IMR-90 (cell line): ENCODE measurements at regions not wholly inside any gene's neighbourhood (a gene's known extent, or its start where the extent isn't known, plus 50 kb on each side); places are given as distances from the start of the nearest gene placed in this dataset.

ENCODE experiments used
- ATAC-seq: fragments of 200-7000 bp; cut with Tn5 transposase; 2 replicates; pipeline ENCODE4 v1.9.1; 2020; ENCODE audit warnings: low read depth, mild to moderate bottlenecking, moderate library complexity
- BruUV-seq: library from RNA; stranded (reverse); fragments of 400-500 nt; replicated peaks from 2 replicates; lab custom pipeline; 2021; lab: Mats Ljungman, UMichigan
- CTCF ChIA-PET: fragments of 300-600 bp; formaldehyde crosslinking; extraction: SDS; loops from one replicate; lab custom pipeline; 2021; ENCODE audit warnings: antibody characterized with exemption; lab: Yijun Ruan, JAX
- POLR2A ChIA-PET: fragments of 300-600 bp; sonication (Branson Sonifier 250); formaldehyde crosslinking; loops from one replicate; lab custom pipeline; 2022; ENCODE audit warnings: antibody characterized with exemption; ENCODE audit not compliant: unreplicated experiment; lab: Charles Lee
- DNase-seq: peaks from one replicate; pipeline ENCODE4 v3.0.0; 2013
- H2AFZ ChIP-seq: replicated peaks from 2 replicates; pipeline ENCODE3; 2013; ENCODE audit warnings: low read length, mild to moderate bottlenecking; ENCODE audit not compliant: poor library complexity
- H2AK5ac ChIP-seq: 2 replicates; pipeline ENCODE4 v1.6.1; 2013; ENCODE audit warnings: low read depth, low read length, inconsistent platforms
- H2AK9ac ChIP-seq: replicated peaks from 2 replicates; pipeline ENCODE3; 2013; ENCODE audit warnings: mild to moderate bottlenecking, low read depth, low read length, moderate library complexity; ENCODE audit not compliant: poor library complexity
- H2BK120ac ChIP-seq: 2 replicates; pipeline ENCODE4 v1.6.1; 2013; ENCODE audit warnings: low read depth, low read length, inconsistent platforms
- H2BK15ac ChIP-seq: 3 replicates; pipeline ENCODE4 v1.6.1; 2013; ENCODE audit warnings: low read depth, low read length, inconsistent platforms
- H2BK20ac ChIP-seq: 2 replicates; pipeline ENCODE4 v1.6.1; 2013; ENCODE audit warnings: low read depth, mild to moderate bottlenecking, inconsistent platforms, low read length, moderate library complexity
- H2BK5ac ChIP-seq: 2 replicates; pipeline ENCODE4 v1.6.1; 2013; ENCODE audit warnings: mild to moderate bottlenecking, low read depth, low read length, inconsistent platforms; ENCODE audit not compliant: poor library complexity, severe bottlenecking
- H3K14ac ChIP-seq: replicated peaks from 2 replicates; pipeline ENCODE4 v1.6.1; 2013; ENCODE audit warnings: low read depth, low read length, inconsistent platforms
- H3K18ac ChIP-seq: 2 replicates; pipeline ENCODE4 v1.6.1; 2013; ENCODE audit warnings: low read depth, low read length, control low read depth
- H3K23ac ChIP-seq: 2 replicates; pipeline ENCODE4 v1.6.1; 2013; ENCODE audit warnings: low read depth, low read length, inconsistent platforms
- H3K27ac ChIP-seq: 2 replicates; pipeline ENCODE4 v1.5.1; 2013; ENCODE audit warnings: mild to moderate bottlenecking, control low read depth, low read length; ENCODE audit not compliant: insufficient read depth
- H3K27me3 ChIP-seq: 2 replicates; pipeline ENCODE4 v1.6.1; 2013; ENCODE audit warnings: low read length; ENCODE audit not compliant: control insufficient read depth, insufficient read depth
- H3K36me3 ChIP-seq: 2 replicates; pipeline ENCODE4 v1.6.1; 2013; ENCODE audit warnings: low read length, mixed read lengths; ENCODE audit not compliant: control insufficient read depth, insufficient read depth
- H3K4ac ChIP-seq: 2 replicates; pipeline ENCODE4 v1.6.1; 2013; ENCODE audit warnings: low read depth, low read length, inconsistent platforms
- H3K4me1 ChIP-seq: 2 replicates; pipeline ENCODE4 v1.6.1; 2013; ENCODE audit warnings: low read length, mixed read lengths; ENCODE audit not compliant: control insufficient read depth, insufficient read depth
- H3K4me2 ChIP-seq: 2 replicates; pipeline ENCODE4 v1.6.1; 2013; ENCODE audit warnings: low read depth, mild to moderate bottlenecking, control low read depth, low read length, moderate library complexity
- H3K4me3 ChIP-seq: 2 replicates; pipeline ENCODE4 v1.5.1; 2013; ENCODE audit warnings: low read depth, mild to moderate bottlenecking, control low read depth, low read length, moderate library complexity; ENCODE audit not compliant: insufficient read depth
- H3K56ac ChIP-seq: 2 replicates; pipeline ENCODE4 v1.6.1; 2013; ENCODE audit warnings: low read length, inconsistent platforms; ENCODE audit not compliant: insufficient read depth; ENCODE audit errors: extremely low read depth
- H3K79me1 ChIP-seq, 2 experiments: 2 replicates each; pipeline ENCODE4 v1.6.1; 2013; ENCODE audit warnings: low read length in 2 of 2, inconsistent platforms in 1 of 2, low read depth in 1 of 2
- H3K9ac ChIP-seq: 2 replicates; pipeline ENCODE4 v1.6.1; 2013; ENCODE audit warnings: low read depth, low read length, control low read depth
- H3K9me1 ChIP-seq: 2 replicates; pipeline ENCODE4 v1.6.1; 2013; ENCODE audit warnings: low read length, inconsistent platforms; ENCODE audit not compliant: insufficient read depth
- H3K9me3 ChIP-seq: 2 replicates; pipeline ENCODE4 v1.6.1; 2013; ENCODE audit warnings: low read length; ENCODE audit not compliant: control insufficient read depth, insufficient read depth
- H4K20me1 ChIP-seq: 2 replicates; pipeline ENCODE4 v1.6.1; 2013; ENCODE audit warnings: low read length, inconsistent platforms; ENCODE audit not compliant: insufficient read depth
- H4K5ac ChIP-seq: 2 replicates; pipeline ENCODE4 v1.6.1; 2013; ENCODE audit warnings: mild to moderate bottlenecking, low read depth, low read length, control low read depth
- H4K8ac ChIP-seq, 2 experiments: 2 replicates each; pipeline ENCODE4 v1.6.1; 2013; ENCODE audit warnings: low read depth in 2 of 2, low read length in 2 of 2, control low read depth in 1 of 2, inconsistent platforms in 1 of 2
- H4K91ac ChIP-seq: 2 replicates; pipeline ENCODE4 v1.6.1; 2013; ENCODE audit warnings: low read depth, low read length, inconsistent platforms; ENCODE audit not compliant: insufficient read depth
- BHLHE40 ChIP-seq: fragments of 150-350 bp; IDR thresholded peaks from 2 replicates; pipeline ENCODE4 v1.6.1; 2016; ENCODE audit warnings: mild to moderate bottlenecking, low read depth, low read length
- FOS ChIP-seq: fragments of 150-350 bp; IDR thresholded peaks from 2 replicates; pipeline ENCODE4 v1.6.1; 2016; ENCODE audit warnings: low read depth, low read length
- MAFK ChIP-seq: IDR thresholded peaks from 2 replicates; pipeline ENCODE4 v1.6.1; 2012; ENCODE audit warnings: low read depth, low read length, improper control_type of control experiment
- MAZ ChIP-seq: IDR thresholded peaks from 2 replicates; pipeline ENCODE4 v1.6.1; 2012; ENCODE audit warnings: low read depth, mild to moderate bottlenecking, low read length, improper control_type of control experiment, moderate library complexity, borderline replicate concordance
- POLR2A ChIP-seq: IDR thresholded peaks from 2 replicates; pipeline ENCODE4 v1.6.1; 2012; ENCODE audit warnings: mild to moderate bottlenecking, low read depth, low read length
- RAD21 ChIP-seq: IDR thresholded peaks from 2 replicates; pipeline ENCODE4 v1.6.1; 2012; ENCODE audit warnings: low read length, improper control_type of control experiment
- RCOR1 ChIP-seq: IDR thresholded peaks from 2 replicates; pipeline ENCODE4 v1.6.1; 2012; ENCODE audit warnings: mild to moderate bottlenecking, low read length, improper control_type of control experiment; ENCODE audit not compliant: insufficient replicate concordance
- RFX5 ChIP-seq: IDR thresholded peaks from 2 replicates; pipeline ENCODE4 v1.8.0; 2012; ENCODE audit warnings: low read depth, mild to moderate bottlenecking, low read length, moderate library complexity
- SMC3 ChIP-seq: fragments of 150-350 bp; IDR thresholded peaks from 2 replicates; pipeline ENCODE4 v1.6.1; 2016; ENCODE audit warnings: low read depth, mild to moderate bottlenecking, antibody characterized with exemption, low read length, moderate library complexity
- WGBS, 2 experiments: methylation state at CpG; one replicate each; pipeline versions ENCODE4 v1.1.5 to v1.1.7; 2013; ENCODE audit warnings: missing lambda C conversion rate in 2 of 2; ENCODE audit not compliant: insufficient read length in 1 of 2; ENCODE audit errors: extremely low coverage in 2 of 2; 5-methylcytosine and 5-hydroxymethylcytosine counted together
- dilution Hi-C: fragments of 300-500 bp; cut with HindIII; formaldehyde crosslinking; loops from one replicate; pipeline ENCODE4 v1.14.3; 2018; ENCODE audit warnings: low sequenced_read_pairs; ENCODE audit not compliant: unreplicated experiment
- in situ Hi-C: fragments of 300-500 bp; cut with MboI; formaldehyde crosslinking; loops from 3 replicates; pipeline ENCODE4 v1.14.3; 2019; ENCODE audit warnings: low sequenced_read_pairs, inconsistent platforms, mixed read lengths
- intact Hi-C: fragments of 100-400 bp; cut with micrococcal nuclease; formaldehyde crosslinking; loops from 2 replicates; pipeline ENCODE4 v1.10.0; 2022
- TF ChIP-seq, protein P1 (sequence below): fragments of 150-350 bp; IDR thresholded peaks from 2 replicates; pipeline ENCODE4 v1.6.1; 2016; ENCODE audit warnings: low read depth, mild to moderate bottlenecking, low read length, moderate library complexity, borderline replicate concordance

DNA sequence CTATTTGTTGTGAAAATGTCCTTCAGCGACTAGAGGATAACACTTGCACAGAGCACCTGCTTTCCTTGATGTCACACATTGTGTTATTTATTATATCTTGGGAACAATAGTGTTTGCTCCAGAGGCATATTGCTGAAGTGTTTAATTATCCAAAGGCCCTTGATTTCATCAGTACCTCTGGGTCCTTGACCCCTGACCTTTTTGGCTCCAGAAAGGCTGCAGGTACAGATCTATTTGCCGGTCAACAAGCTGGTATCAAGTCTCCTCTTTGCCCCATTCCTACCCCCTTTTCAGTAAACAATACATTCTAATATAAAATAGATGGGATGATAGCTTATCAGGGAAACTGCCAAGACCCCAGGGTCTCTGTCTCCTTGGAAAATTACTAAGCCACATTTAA is 206.8 kb downstream of the DACT1 start:
- dilution Hi-C loops (no loop called here), in situ Hi-C loops (no loop called here), intact Hi-C loops (no loop called here)
- TF ChIP-seq MAFK (no peak), MAZ (no peak), POLR2A (no peak), BHLHE40 (no peak), RCOR1 (no peak), FOS (no peak), SMC3 (no peak), RFX5 (no peak), RAD21 (no peak)
- TF ChIP-seq, protein P1, sequence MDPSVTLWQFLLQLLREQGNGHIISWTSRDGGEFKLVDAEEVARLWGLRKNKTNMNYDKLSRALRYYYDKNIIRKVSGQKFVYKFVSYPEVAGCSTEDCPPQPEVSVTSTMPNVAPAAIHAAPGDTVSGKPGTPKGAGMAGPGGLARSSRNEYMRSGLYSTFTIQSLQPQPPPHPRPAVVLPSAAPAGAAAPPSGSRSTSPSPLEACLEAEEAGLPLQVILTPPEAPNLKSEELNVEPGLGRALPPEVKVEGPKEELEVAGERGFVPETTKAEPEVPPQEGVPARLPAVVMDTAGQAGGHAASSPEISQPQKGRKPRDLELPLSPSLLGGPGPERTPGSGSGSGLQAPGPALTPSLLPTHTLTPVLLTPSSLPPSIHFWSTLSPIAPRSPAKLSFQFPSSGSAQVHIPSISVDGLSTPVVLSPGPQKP: no peak
- Histone ChIP-seq H3K4ac (no peak overlapping the region), H3K27ac (no peak overlapping the region), H3K14ac (no peak overlapping the region), H3K27me3 (no peaks in the 10 kb centered on the region), H4K20me1 (no peaks in the 10 kb centered on the region), H3K9ac (no peak overlapping the region), H2BK120ac (no peak overlapping the region), H3K4me2 (no peak overlapping the region), H2BK15ac (no peak overlapping the region), H3K36me3 (no peaks in the 10 kb centered on the region), H3K4me1 (no peaks in the 10 kb centered on the region), H3K23ac (no peak overlapping the region), H3K4me3 (no peak overlapping the region), H3K9me3 (no peaks in the 10 kb centered on the region), H3K18ac (no peak overlapping the region), H3K79me1 (no peaks in the 10 kb centered on the region), H3K9me1 (no peaks in the 10 kb centered on the region), H4K91ac (no peak overlapping the region), H2AFZ (no peak overlapping the region), H4K5ac (no peak overlapping the region), H2AK9ac (no peak overlapping the region), H3K56ac (no peak overlapping the region), H2BK5ac (no peak overlapping the region), H2BK20ac (no peak overlapping the region), H4K8ac (no peak overlapping the region), H2AK5ac (no peak overlapping the region)
- DNase-seq (no peak), ATAC-seq (no peak)
- WGBS, 2 experiments: no CpG with 5 or more reads among the region's 2 CpGs
- ChIA-PET POLR2A (interaction anchor here (0.6 kb wide), 1 partner anchor 9 kb away, joined by 3 read pairs; no protein-coding TSS in a partner anchor), CTCF (no interaction called here)
- no TSS peak for BruUV-seq
